K562 (cell line): ENCODE measurements at regions not wholly inside any gene's neighbourhood (a gene's known extent, or its start where the extent isn't known, plus 50 kb on each side); places are given as distances from the start of the nearest gene placed in this dataset.

Experiments
- ATAC-seq: fragments of 200-7000 bp; cut with Tn5 transposase; 3 replicates; pipeline ENCODE4 v1.9.1; 2020; ENCODE audit warnings: moderate library complexity
- BruUV-seq: library from RNA; stranded (reverse); fragments of 400-500 nt; replicated peaks from 2 replicates; lab custom pipeline; 2021; lab: Mats Ljungman, UMichigan
- CTCF ChIA-PET: fragments of 300-600 bp; formaldehyde crosslinking; extraction: SDS; loops from one replicate; lab custom pipeline; 2021; ENCODE audit warnings: low intra/inter-chr PET ratio; lab: Yijun Ruan, JAX
- POLR2A ChIA-PET: fragments of 300-600, 350-650 bp; sonication (Branson Sonifier 250); formaldehyde crosslinking; extraction: SDS; loops from one replicate; lab custom pipeline; 2021; ENCODE audit warnings: antibody characterized with exemption, inconsistent platforms; lab: Yijun Ruan, JAX
- DNase-seq, 4 experiments: peaks; one replicate each; pipeline versions ENCODE4 v3.0.0 to v3.0.0-alpha.2; 2011 to 2018; ENCODE audit warnings: low spot score in 3 of 4, mixed read lengths in 3 of 4; ENCODE audit errors: extremely low read depth in 1 of 4
- FAIRE-seq: peaks from 2 replicates; lab custom pipeline; 2011; peaks lifted over from hg19 to GRCh38; lab: Jason Lieb, UNC
- H2AFZ ChIP-seq: 2 replicates; pipeline ENCODE4 v1.6.0; 2011; ENCODE audit warnings: low read depth, low read length, control low read depth, inconsistent platforms
- H3K27ac ChIP-seq: fragments of 200-600 bp; 3 replicates; pipeline ENCODE4 v1.8.0; 2011; ENCODE audit warnings: low read depth, mild to moderate bottlenecking, control low read depth, inconsistent platforms, low read length, moderate library complexity, mixed read lengths; ENCODE audit errors: extremely low read depth
- H3K27me3 ChIP-seq, 2 experiments: fragments of 300-600 bp in 1 of 2; 2 replicates in 1 of 2; 3 replicates in 1 of 2; pipeline versions ENCODE4 v1.6.0 to v1.8.0; 2011; ENCODE audit warnings: inconsistent platforms in 2 of 2, low read length in 2 of 2, mild to moderate bottlenecking in 1 of 2, mixed read lengths in 1 of 2, moderate library complexity in 1 of 2; ENCODE audit not compliant: control insufficient read depth in 2 of 2, insufficient read depth in 2 of 2
- H3K36me3 ChIP-seq: fragments of 300-600 bp; 3 replicates; pipeline ENCODE4 v1.8.0; 2011; ENCODE audit warnings: mild to moderate bottlenecking, low read length, inconsistent platforms; ENCODE audit not compliant: control insufficient read depth, insufficient read depth
- H3K4me1 ChIP-seq, 2 experiments: fragments of 200-600 bp in 1 of 2; replicated peaks in 1 of 2; 2 replicates in 1 of 2; 3 replicates in 1 of 2; pipeline versions ENCODE4 v1.5.1 to v1.8.0; 2011; ENCODE audit warnings: inconsistent platforms in 2 of 2, low read length in 2 of 2, mild to moderate bottlenecking in 1 of 2, mixed read lengths in 1 of 2, moderate library complexity in 1 of 2; ENCODE audit not compliant: control insufficient read depth in 2 of 2, insufficient read depth in 2 of 2
- H3K4me2 ChIP-seq: 2 replicates; pipeline ENCODE4 v1.6.1; 2011; ENCODE audit warnings: low read length, control low read depth, inconsistent platforms, mixed read lengths; ENCODE audit not compliant: insufficient read depth
- H3K4me3 ChIP-seq: fragments of 200-600 bp; sonication (generic), shearing (Covaris generic); 2 replicates; pipeline ENCODE4 v1.5.1; 2016; ENCODE audit warnings: control low read depth, inconsistent platforms
- H3K79me2 ChIP-seq: fragments of 200-600 bp; 3 replicates; pipeline ENCODE4 v1.8.0; 2011; ENCODE audit warnings: low read length, inconsistent platforms; ENCODE audit not compliant: control insufficient read depth, insufficient read depth
- H3K9ac ChIP-seq, 2 experiments: 2 replicates each; pipeline versions ENCODE4 v1.6.0 to v1.6.1; 2011; ENCODE audit warnings: low read depth in 2 of 2, low read length in 2 of 2, control low read depth in 1 of 2, inconsistent platforms in 1 of 2, mild to moderate bottlenecking in 1 of 2, mixed read lengths in 1 of 2; ENCODE audit not compliant: insufficient read depth in 1 of 2
- H3K9me1 ChIP-seq: one replicate; pipeline ENCODE4 v1.6.0; 2011; ENCODE audit warnings: inconsistent platforms, mild to moderate bottlenecking, low read length, moderate library complexity; ENCODE audit not compliant: control insufficient read depth, insufficient read depth
- H3K9me3 ChIP-seq: replicated peaks from 2 replicates; pipeline ENCODE4 v1.5.1; 2011; ENCODE audit warnings: low read depth, low read length, inconsistent platforms; ENCODE audit not compliant: control insufficient read depth, insufficient read depth
- H4K20me1 ChIP-seq: replicated peaks from 2 replicates; pipeline ENCODE4 v1.6.1; 2011; ENCODE audit warnings: low read length, inconsistent platforms, mixed read lengths; ENCODE audit not compliant: control insufficient read depth, insufficient read depth
- CBX3 ChIP-seq, 2 experiments: IDR thresholded peaks; 1 replicate in 1 of 2; 2 replicates in 1 of 2; pipeline ENCODE4 v1.6.1; 2012; ENCODE audit warnings: inconsistent platforms in 2 of 2, low read length in 2 of 2, borderline replicate concordance in 1 of 2, control low read depth in 1 of 2
- EP300 ChIP-seq: IDR thresholded peaks from 2 replicates; pipeline ENCODE4 v1.6.1; 2012; ENCODE audit warnings: low read length, improper control_type of control experiment
- GATAD2B ChIP-seq: fragments of 450-650 bp; IDR thresholded peaks from 2 replicates; pipeline ENCODE4 v1.6.1; 2017; ENCODE audit warnings: mild to moderate bottlenecking, borderline replicate concordance
- HSF4 ChIP-seq: fragments of 250-450 bp; sonication (Bioruptor Pico); IDR thresholded peaks from 2 replicates; pipeline ENCODE4 v2.1.2; 2022; ENCODE audit warnings: mild to moderate bottlenecking, moderate library complexity, borderline replicate concordance
- NFIC ChIP-seq: fragments of 450-650 bp; IDR thresholded peaks from 2 replicates; pipeline ENCODE4 v1.6.1; 2017; ENCODE audit warnings: mild to moderate bottlenecking, inconsistent platforms
- NONO ChIP-seq, 2 experiments: fragments of 200-400 bp in 1 of 2; fragments of 450-650 bp in 1 of 2; formaldehyde crosslinking in 1 of 2; IDR thresholded peaks; 2 replicates each; pipeline ENCODE4 v1.6.1; 2017; ENCODE audit warnings: low read depth in 2 of 2, mild to moderate bottlenecking in 2 of 2, moderate library complexity in 2 of 2, low read length in 1 of 2
- SNIP1 ChIP-seq: fragments of 450-650 bp; IDR thresholded peaks from 2 replicates; pipeline ENCODE4 v1.7.1; 2017; ENCODE audit warnings: low read depth, mild to moderate bottlenecking
- TEAD2 ChIP-seq: fragments of 450-650 bp; IDR thresholded peaks from 2 replicates; pipeline ENCODE4 v1.6.1; 2016; ENCODE audit warnings: missing genetic modification characterization, control low read depth, missing compliant biosample characterization
- ZNF778 ChIP-seq: fragments of 450-650 bp; formaldehyde crosslinking; IDR thresholded peaks from 2 replicates; pipeline ENCODE4 v1.4.0; 2020; ENCODE audit warnings: mild to moderate bottlenecking, moderate library complexity
- WGBS: fragments of 100-300 bp; shearing (Covaris generic); methylation state at CpG from one replicate; pipeline ENCODE4 v1.1.6; 2016; ENCODE audit warnings: low coverage, mixed read lengths; ENCODE audit not compliant: insufficient coverage; ENCODE audit errors: missing lambda C conversion rate; 5-methylcytosine and 5-hydroxymethylcytosine counted together
- in situ Hi-C: fragments of 300-500 bp; cut with MboI; formaldehyde crosslinking; loops from 4 replicates; pipeline ENCODE4 v1.15.0; 2018; ENCODE audit warnings: inconsistent platforms, mixed read lengths
- intact Hi-C: fragments of 100-400 bp; cut with micrococcal nuclease; formaldehyde crosslinking; loops from 2 replicates; pipeline ENCODE4 v1.14.2; 2022

DNA sequence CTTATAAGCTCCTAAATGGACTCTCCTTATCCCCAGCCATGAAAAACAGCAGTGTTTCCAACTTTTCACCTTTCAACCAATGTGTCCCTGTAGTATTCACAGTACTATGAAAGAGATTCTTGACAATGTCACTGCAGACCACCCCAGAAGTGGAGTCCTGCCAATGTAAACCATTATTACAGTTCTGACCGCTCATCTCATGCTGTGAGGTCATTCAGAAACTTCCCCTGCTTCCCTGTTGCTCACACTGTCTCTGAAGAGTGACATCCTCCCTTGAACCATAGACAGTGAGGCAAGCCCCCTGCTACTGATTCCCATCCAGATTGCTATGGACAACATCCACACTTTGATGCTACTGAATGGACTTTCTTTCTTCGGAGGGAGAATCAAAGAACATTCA, 1523.7 kb upstream of the ACVR2A start:
- BruUV-seq: no TSS peak
- Histone ChIP-seq H3K27ac (no peak overlapping the region), H3K9ac (no peak overlapping the region), H3K9me1 (no peaks in the 10 kb centered on the region), H3K4me1 (no peaks in the 10 kb centered on the region), H3K27me3 (no peaks in the 10 kb centered on the region), H2AFZ (no peak overlapping the region), H3K36me3 (no peaks in the 10 kb centered on the region), H3K4me2 (no peak overlapping the region), H3K9me3 (no peaks in the 10 kb centered on the region), H4K20me1 (no peaks in the 10 kb centered on the region), H3K4me3 (no peak overlapping the region), H3K79me2 (no peaks in the 10 kb centered on the region)
- in situ Hi-C loops: no loop called here
- CTCF ChIA-PET: no interaction called here
- FAIRE-seq (no peak), ATAC-seq (no peak), DNase-seq (no peak)
- TF ChIP-seq TEAD2 (tag): no peak
- TF ChIP-seq GATAD2B: no peak
- TF ChIP-seq NONO (IDR thresholded peaks at IDR 0.05; ENCODE audit: low read depth in 2 of 2, low read length in 1 of 2): no peak
- TF ChIP-seq SNIP1: no peak
- no peak for TF ChIP-seq HSF4 (CRISPR knock-in tag)
- no peak for TF ChIP-seq CBX3 (IDR thresholded peaks at IDR 0.05; ENCODE audit: borderline replicate concordance in 1 of 2, low read length in 2 of 2)
- no peak for TF ChIP-seq NFIC
- TF ChIP-seq ZNF778 (CRISPR knock-in tag): no peak
- TF ChIP-seq EP300: no peak
- POLR2A ChIA-PET: no interaction called here
- WGBS: 5% methylated on average over 2 of the region's 2 CpGs
- intact Hi-C loops: no loop called here
